ENCODE measurements at regions not wholly inside any gene's neighbourhood (a gene's known extent, or its start where the extent isn't known, plus 50 kb on each side); places are given as distances from the start of the nearest gene placed in this dataset.

DNA sequence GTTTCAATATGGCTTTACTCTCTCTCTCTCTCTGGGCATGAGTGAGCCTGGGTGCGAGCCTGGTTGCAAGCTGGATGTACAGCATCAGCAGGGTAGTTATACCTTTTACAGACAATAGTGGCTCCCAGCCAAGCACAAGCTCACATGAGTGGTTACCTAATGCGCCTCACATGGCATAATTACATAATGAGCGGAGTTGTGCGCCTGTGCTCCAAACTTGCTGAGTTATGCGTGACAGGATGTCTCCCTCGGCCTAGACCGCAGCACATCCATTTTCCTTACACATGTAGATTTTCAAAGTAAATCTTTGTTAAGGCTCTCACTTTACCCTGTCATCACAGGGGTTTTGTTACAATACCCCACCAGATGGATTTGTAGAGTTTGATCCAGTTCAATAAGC lies 233.5 kb upstream of the WWC1 start:
- DNase-seq (ENCODE audit: low spot score): no peak

DNA sequence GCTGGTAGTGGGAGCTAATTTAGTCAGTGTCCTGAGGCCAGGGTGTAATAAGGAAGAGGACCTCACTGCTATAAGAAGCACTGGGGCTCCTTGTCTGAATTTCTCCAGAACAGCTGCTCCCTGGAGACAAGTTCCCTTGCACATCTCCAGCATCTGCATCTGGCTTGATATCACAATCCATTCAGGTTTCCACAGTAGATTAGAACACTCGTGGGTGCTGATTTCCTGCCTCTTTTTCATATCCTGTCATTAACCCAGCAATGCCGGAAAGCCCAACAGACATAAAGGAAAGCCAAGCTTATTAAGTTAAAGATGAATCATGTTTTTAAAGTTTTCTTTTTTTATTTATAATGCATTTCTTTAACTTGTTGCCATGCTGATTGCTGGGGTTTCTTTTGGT lies 232.3 kb upstream of the WWC1 start:
- no peak for DNase-seq (ENCODE audit: low spot score)

DNA sequence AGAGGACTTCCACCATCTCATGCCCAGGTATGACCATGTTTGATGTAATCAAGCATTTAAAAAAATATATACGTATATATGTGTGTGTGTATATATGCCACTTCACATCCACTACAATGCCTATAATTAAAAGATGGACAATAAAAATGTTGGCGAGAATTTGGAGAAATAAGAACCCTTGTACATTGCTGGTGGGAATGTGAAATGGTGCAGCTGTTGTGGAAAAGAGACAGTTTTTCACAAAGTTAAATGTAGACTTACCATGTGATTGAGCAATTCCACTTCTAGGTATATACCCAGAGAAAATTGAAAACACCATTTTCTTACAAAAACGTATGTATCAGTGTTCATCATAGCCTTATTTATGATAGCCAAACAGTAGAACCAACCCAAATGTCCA lies 229.2 kb upstream of the WWC1 start:
- no peak for DNase-seq (ENCODE audit: low spot score)

DNA sequence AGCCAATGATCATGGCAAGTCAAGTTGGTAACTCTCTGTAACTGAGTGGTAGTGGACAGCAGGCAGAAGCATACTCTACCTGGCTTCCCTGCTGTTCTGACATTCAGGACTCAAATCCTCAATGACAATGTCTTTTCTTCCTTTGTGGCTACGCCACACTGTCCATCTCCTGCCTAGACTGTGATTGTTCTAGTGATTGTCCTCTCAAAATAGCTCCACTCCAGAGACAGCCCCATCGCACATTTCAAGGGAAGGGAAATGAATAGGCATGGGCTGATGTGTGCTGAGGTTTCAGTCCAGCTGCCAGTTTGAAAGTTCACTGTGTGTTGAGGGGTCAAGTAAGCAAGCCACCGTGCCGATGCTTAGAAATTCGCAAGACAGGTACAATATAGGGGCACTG lies 227.0 kb upstream of the WWC1 start:
- DNase-seq (ENCODE audit: low spot score): no peak

DNA sequence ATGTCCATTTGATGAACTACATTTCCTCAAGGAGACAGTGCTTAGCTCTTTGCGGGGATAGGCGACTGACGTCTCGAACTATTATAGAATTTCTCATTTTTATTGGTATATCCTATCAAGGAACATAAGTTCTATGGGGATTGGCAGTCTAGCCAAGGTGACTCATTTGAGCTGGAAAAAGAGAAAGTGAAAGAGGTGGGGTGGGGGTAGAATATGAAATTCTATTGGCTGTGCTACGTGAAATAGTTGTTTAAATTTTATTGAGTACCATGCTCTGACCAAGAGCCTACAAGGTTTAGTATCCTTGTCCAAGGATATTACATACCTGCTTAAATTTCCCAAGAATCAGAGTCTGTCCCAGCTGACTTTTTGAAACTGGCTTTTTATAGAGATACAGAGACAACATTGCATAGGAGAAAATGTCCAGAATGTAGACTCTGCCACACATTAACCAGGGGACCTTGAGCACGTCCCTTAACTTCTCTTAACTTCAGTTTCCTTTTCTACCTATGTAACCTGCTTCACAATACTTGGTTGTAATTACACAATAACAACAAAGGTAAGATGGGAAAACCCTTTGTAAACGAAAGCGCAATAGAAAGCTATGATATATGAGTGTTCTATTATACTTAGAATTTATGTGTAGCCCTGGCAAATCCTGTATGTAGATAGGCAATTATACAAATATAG lies 226.4 kb upstream of the WWC1 start:
- no peak for DNase-seq (ENCODE audit: low spot score)

DNA sequence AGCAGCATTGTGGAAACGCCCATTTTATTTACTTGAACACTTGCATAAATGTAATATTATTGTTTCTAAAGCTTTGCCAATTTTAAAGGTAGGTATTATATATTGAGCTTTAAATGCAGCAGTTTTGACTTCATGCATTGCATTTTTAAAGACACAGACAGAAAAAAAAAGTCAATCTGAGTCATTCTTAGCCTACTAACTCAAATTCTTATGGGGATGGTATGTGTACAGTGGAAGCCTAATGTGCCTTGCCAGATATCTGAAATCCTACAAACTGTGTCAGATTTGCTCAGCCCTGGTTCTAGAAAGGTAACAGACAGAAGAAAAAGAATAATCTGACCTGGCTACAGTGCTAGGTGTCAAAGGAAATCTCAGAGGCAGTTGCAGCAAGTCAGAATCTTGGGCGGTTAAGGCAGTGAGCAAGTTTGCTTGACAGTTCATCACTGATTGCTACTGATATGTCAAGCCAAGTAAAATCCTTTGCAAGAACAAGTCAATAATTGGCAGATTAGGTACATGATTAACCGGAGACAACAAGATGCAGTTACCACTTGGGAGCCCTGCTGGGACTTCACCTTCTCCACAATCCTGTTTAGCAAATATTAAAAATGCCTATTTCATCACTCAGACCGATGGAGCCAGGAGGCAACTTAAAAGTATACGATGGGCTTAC lies 224.8 kb upstream of the WWC1 start:
- no peak for DNase-seq (ENCODE audit: low spot score)

DNA sequence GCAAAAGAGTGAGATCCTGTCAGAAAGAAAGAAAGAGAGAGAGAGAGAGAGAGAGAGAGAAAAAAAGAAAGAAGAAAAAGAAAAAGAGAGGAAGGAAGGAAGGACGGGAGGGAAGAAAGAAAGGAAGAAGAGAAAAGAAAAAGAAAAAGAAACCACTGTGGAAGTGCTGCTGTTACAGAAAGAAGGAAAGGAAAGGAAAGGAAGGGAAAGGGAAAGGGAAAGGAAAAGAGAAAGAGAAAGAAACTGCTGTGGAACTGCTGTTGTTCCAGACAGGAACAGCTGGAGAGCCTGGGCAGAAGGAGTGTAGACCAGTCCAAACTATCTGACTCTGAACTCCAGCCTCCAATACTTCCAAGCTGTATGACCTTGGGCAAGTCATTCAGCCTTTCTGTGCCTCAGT lies 220.7 kb upstream of the WWC1 start:
- no peak for DNase-seq (ENCODE audit: low spot score)

DNA sequence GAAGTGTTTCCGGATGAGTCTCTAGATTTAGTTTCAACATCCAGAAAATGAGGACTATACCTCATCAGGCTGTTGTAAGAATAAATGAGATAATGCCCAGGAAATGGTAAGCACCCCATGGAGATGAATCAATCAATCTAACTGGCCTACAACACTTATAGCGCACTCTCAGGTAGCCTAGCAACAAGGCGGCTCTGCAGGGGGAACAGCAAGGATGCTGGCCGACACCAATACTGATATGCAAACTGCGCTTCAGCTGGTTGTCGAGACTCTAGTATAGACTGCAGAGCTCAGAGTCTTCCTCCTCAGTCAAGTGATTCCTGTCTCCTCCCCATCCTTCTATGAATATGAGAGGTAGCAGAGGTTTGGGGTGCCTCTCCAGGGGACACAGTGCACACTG lies 218.8 kb upstream of the WWC1 start:
- no peak for DNase-seq (ENCODE audit: low spot score)

DNA sequence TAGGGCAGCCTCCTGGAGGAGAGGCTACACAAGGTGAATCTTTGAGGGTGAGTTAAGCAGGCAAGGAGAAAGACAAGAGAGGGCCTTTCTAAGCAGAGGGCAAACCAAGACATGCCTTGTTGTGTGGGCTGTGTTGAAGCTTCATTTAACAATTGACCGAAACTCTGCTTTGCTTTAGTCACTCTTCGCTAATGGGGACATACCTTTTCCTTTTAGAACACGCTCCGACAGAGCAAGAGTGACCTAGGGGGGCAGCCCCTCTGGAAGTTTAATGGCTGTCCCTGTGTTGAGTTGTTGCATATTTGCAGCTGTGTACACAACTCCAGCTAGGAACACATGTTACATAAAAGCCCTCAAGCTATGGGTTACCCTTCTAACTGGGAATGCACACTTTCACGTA lies 218.1 kb upstream of the WWC1 start:
- no peak for DNase-seq (ENCODE audit: low spot score)

DNA sequence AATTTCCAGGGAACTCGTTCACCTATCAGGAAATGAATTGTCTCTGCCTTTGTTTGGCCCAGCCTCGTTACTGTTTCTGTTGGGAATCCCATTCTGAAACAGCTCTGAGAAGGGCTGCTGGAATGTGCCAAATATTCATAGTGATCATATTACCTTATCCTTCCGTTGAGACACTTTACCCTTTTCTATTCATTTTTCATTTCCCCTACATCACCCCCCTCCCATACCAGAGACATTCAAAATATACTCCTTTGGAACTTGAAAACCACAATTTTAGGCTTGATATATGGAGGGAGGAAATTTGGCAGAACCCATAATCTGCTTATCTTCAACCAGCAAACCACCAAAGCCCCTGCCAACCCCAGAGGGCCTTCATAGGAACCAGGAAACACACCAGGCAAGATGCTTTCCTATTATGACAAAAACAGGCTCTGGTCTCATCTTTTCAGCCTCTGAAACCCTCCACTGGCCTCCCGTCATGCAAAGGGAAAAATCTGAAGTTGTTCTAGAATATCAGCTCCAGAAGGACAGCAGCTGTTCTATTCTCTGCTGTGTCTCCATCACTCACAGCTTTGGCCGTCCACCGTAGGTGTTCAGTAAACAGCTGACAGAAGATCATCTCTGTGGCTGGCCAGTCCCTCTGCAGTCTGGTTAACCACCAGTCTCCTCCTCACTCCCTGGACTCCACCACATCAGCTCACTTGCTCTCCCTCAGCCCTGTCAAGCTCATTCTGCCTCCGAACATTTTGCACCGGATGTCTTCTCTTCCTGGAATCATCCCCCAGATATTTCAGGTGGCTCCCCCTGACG lies 217.2 kb upstream of the WWC1 start:
- no peak for DNase-seq (ENCODE audit: low spot score)

DNA sequence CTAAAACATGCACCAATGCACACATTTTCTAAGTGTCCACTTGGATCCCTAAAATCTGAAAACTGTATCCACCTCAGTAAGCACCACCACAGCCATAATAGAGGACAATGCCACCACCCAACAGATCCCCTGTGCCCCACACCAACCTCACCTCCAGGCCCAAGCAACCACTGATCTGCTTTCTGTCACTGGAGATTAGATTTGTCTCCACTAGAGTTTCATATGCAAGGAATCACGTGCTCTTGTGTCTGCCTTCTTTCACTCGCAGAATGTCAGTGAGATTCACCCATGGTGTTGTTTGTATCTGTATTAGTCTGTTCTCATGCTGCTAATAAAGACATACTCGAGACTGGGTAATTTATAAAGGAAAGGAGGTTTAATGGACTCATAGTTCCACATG lies 216.1 kb upstream of the WWC1 start:
- no peak for DNase-seq (ENCODE audit: low spot score)

DNA sequence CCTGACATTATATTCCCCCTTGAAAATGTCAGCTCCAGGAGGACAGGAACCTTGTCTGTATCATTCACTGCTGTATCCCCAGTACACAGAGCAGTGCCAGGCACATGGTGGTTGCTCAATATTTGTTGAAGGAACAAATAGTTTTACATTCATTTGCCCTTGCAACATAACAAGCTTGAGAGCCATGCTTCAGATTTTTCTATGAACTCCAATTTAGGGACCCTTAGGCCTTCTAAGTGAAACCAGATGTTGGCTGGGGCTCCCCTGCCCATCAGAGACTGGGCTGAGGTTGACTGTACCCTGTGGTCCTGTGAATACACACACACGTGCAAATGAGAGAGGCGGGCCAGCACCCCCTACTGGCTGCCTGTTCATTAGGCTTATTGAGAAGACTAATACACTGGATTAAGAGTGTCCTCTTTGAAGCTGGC lies 214.9 kb upstream of the WWC1 start:
- DNase-seq (ENCODE audit: low spot score): no peak

DNA sequence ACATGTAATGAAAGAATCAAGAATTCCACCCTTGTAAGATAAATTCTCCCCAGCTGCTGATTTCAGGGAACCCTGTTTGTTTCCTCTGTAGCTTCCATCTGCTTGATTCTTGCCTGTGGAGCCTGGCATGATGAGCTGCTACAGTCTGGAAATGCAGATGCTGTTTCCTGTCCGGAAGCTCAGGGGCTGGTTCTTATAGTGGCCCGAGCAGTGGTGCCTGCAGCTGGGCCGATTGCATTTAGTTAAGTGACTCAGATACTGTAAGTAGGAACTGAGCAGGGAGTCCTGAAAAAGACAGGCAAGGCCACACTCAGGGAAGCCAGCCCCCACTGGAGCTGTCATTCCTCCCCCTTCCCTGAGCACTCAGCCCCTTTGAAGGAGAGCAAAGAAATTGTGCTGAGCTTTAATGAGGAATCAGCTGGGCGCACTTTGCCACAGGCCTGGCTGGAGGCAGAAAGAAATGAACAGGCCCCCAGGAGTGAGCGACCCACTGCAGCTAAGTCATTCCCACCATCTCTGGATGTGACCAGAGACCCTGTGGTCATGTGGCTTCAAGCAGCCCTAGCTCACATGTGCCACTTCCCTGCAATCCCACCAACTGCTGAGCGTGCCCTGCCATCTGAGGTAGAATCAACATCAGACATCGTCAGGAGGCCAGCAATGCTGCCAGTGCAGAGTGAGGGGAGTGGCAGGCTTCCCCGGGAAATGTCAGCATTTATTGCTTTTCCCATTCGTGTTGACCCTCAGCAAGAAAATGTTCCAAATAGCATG lies 206.0 kb upstream of the WWC1 start:
- no peak for DNase-seq (ENCODE audit: low spot score)

DNA sequence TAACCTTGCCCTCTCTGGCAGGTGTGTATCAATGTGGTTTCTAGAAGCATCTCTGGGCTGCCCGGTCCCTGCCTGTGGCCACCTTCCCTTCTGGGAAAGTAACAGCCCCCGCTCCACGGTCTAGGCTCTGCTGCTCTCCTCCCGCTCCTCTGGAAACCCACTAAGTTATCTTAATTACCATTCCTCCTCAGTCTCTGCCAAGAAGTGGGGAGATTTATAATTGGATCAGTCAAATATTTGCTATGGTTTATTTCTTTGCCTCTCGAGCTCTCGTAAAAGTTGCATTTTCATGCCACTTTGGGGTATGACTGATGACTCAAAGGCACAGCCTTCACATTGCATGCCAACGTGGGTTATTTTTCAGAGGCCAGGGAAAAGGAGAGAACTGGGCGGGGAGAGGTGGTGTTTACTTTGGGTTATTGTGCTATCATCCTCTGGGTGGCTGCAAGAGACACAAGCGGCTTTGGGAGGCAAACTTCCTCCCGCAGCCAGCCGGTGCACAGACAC lies 205.3 kb upstream of the WWC1 start:
- DNase-seq (ENCODE audit: low spot score): no peak

DNA sequence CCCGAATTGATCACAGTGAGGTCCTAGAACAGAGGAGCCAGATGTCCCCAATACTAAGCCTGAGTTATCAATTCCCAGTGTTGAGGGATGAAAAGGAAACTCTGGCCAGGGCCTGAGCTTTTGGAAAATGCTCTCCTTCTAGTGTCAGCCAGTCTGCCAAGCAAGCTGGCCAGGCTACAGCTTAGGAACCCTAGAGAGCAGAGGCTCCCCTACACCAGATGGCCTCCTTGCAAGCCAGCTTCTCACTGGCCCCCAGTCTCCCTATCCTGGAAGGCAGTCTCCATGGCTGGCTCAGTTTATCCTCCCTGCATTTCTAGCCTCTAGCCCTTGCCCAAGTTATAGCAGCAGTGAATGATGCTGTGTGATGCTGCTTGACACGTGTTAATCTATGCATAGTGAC lies 204.7 kb upstream of the WWC1 start:
- no peak for DNase-seq (ENCODE audit: low spot score)

DNA sequence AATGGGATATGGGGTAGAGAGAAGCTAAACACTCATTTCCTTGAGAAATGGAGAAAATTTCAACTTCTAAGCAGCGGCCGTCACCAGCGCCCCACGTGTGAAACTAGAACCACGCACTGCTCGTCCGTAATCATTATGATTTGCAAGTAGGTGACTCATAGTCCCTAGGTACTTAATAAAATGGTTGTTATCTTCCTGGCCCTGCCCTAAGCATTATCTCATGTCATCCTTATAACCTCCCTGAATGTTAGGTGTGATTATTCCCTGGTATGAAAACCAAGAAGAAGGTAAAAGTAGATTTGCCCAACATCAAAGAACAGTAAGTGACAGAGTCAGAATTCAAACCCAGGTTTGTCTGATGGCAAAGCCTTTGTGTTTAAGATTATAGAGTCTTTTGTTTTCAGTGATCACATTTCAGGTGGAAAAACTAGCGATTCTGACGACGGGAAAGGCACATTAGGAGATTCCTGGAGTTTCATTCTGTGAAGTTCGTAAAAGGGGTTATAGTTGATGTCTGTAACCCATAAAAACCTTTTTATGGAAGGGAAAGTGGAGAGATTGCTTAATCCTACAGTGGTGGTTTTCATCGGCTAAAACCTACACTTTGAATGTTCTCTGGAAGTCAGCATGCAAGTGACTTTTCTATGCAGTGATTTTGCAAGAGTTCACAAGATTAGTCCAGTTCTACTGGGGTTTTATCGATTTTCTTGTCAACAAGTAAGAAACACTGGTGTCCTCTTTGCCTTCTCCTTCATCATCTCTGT lies 202.9 kb upstream of the WWC1 start:
- DNase-seq (ENCODE audit: low spot score): no peak

DNA sequence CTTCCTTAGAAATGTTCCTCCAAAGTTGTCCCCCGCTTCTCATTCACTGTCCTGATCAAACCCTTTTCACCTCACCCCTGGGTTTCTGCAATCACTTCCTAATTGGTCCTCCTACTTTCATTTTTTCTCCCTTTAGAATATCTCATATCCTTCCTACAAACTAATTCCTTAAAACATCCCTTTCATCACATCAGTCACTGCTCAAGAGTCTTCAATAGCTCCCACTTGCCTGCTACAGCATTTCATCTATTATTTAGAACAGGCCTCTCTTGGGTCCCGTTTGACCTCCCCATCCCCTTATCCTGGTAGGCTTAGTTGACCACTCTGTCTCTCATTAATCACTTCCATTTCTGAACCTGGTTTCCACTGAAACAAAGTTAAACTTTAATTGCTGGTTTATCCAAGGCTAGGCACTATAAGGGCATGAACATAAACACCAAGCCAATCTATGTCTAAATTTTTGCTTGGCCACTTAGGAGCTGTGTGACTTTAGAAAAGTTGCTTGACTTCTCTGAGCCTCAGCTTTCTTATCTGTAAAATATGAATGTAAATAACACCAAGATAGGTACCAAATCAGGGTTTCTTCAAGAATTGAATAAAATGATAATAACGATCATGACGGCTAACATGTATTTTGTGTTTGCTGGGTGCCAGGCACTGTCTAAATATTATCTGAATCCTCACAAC lies 202.1 kb upstream of the WWC1 start:
- no peak for DNase-seq (ENCODE audit: low spot score)

DNA sequence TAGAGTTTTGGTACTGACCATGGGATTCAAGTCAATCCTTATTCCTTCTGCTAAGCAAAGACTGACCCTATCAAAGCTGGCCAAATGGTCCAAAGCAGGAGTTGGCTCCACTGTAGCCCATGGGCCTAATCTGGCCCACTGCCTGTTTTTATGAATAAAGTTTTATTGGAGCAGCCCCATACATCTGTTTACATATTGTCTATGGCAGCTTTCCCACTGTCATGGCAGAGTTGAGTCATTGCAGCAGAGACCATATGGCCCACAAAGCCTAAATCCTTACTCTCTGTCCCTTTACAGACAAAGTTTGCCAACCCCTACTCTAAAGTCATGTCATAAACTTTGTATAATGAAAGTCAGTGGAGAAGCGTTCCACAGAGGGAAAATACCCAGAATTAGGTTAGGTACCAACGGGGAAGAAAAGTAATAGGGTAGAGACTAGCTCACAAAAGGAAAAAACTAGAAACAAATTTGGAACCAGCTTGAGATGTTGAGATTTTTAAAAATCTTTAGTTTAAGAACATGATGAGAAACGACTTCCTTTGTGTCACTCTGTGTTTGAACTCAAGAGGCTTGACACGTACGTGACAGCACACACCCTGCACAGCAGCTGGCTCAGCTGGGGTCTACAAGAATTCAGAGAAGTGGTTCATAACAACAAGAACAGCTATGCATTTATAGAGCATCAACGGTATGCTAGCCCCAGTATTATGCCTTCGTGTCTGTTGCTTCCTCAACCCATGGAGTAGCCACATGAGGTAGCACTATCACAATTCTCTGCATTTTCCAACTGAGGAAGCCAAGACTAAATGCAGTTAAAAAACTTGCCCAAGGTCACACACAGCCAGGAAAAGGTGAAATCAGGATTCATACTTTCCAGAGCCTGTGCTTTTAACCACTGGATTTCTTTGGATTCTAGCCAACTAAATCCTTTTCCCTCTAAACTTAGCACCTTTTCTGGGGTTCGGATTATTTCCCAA lies 198.9 kb upstream of the WWC1 start:
- DNase-seq (ENCODE audit: low spot score): no peak

DNA sequence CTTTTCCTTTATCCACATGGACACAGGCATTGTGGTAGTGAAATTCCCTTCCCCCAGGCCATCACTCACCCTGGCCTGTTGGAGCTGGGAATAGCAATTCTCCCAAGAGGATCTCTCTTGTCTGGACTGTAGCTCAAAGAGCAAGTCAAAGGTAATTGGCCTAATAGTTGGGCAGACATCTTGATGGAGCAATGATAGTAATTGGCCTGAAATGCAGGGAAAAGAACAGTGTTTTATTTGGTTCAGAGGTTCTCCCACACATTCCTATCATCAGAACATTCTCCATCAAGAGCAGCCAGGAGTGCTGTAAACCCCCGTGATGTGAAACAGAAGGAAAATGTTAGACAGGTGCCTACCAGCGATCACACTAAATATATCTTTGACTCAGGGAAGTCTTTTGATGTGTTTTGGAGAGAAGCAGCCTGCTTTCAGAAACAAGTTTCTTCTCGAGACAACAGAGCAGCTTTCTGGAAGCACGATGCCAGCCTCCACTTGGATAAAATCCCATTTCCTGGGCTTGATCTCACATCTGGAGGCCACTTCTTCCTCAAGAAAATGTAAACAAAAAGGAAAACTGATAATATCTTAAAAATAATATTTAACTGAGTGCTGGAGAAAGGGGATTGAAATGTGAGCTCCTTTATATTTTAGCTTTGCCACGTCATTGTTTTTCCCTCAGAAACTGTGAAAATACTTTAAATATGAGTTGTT lies 198.1 kb upstream of the WWC1 start:
- DNase-seq (ENCODE audit: low spot score): no peak

Data from RKO (cell line).